ENCODE measurements at regions not wholly inside any gene's neighbourhood (a gene's known extent, or its start where the extent isn't known, plus 50 kb on each side); places are given as distances from the start of the nearest gene placed in this dataset.

DNA sequence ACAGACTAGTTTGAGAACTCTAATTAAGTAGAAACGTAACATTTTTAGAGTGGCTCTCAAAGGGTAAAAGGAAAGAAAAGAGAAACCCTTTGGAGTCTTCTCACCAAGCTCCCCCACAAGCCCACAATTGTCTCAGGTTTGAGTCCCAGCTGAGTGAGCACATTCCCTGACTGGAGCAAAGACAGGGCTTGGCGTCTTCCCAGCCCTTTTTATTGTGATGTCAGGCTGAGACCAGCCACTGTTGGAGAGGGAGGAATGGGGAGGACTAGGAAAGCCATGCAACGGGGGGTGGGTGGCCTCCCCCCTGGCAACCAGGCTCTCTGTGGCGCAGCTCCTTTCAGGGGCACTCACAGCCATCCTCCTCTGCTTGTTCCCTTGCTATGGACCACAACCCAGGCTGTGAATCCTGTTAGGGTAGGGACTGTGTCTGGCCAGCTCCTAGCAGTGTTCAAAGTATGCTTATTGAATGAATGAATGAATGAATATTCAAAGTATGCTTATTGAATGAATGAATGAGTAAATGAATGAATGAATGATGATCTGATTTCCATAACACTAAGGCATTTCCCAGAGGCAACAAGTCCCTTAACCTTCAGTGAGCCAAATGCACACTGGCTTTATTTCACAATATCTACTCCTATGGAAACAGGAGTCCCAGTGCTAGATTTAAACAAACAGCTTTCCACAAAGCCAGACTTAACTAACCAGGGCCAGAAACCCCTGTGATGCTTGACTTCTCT is 413.3 kb downstream of the MID1IP1 start:
- TF ChIP-seq POLR2A (IDR thresholded peaks at IDR 0.05; ENCODE audit: low read depth, low read length): no peak
- no peak for TF ChIP-seq TAF1 (IDR thresholded peaks at IDR 0.05; ENCODE audit: borderline replicate concordance, low read depth, low read length)
- TF ChIP-seq POLR2AphosphoS5 (IDR thresholded peaks at IDR 0.05; ENCODE audit: low read depth, low read length): no peak
- FAIRE-seq: no peak
- DNase-seq (ENCODE audit: insufficient read length): no peak

DNA sequence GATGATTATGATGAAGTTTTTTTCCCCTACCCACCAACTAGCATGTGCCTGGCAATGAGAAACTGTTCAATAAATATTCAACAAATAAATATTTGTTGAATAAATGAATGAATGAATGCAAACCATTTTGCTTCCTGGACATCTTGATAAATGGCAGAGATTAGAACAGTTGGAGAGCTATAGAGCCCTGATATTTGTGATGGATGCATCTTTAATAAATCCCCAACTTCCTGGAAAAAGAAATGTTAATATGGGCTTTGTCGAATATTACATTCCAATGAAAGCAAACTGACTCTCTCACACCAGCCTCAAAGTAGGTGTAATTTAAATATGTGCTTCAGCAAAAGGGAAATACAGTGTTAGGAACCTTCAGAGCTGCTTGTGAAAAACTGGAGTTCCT is 419.7 kb downstream of the MID1IP1 start:
- no peak for FAIRE-seq
- DNase-seq (ENCODE audit: insufficient read length): no peak
- TF ChIP-seq TAF1 (IDR thresholded peaks at IDR 0.05; ENCODE audit: borderline replicate concordance, low read depth, low read length) (no peak), POLR2A (IDR thresholded peaks at IDR 0.05; ENCODE audit: low read depth, low read length) (no peak), POLR2AphosphoS5 (IDR thresholded peaks at IDR 0.05; ENCODE audit: low read depth, low read length) (no peak)

DNA sequence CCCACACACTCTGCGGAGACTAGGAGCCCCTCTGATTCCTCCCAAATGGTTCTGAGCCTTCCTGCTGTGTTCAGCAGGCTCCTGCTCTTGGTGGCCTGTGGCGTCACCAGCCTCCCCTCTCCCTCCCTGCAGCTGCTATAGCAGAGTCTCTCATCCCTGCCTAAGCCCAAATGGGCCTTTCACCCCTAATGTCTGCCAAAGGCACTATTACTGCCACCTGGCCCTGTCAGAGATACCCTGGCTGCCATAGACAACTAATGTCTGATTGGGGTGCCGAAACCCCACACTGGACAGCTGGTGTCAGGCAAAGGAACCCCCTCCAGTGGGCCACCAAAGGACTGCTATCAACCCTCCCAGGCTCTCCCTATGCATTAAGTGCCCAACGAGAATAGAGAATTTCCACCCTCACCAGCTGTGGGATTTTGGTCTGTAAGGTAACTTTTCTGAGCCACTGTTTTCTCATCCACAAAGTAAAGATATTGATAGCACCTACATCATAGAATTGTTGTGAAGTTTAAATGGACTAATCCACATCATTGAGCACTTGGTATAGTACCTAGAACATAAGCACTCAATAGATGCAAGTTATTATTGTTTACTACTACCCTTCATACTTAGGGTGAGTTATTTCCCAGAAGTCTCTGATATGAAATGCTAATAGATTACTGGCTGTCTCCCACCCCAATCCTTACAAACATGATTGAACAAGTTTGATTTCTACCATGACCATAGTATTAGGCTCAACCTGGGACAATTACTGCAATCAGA is 421.3 kb downstream of the MID1IP1 start:
- FAIRE-seq (no peak), DNase-seq (ENCODE audit: insufficient read length) (no peak)
- TF ChIP-seq POLR2A (IDR thresholded peaks at IDR 0.05; ENCODE audit: low read depth, low read length) (no peak), POLR2AphosphoS5 (IDR thresholded peaks at IDR 0.05; ENCODE audit: low read depth, low read length) (no peak), TAF1 (IDR thresholded peaks at IDR 0.05; ENCODE audit: borderline replicate concordance, low read depth, low read length) (no peak)

DNA sequence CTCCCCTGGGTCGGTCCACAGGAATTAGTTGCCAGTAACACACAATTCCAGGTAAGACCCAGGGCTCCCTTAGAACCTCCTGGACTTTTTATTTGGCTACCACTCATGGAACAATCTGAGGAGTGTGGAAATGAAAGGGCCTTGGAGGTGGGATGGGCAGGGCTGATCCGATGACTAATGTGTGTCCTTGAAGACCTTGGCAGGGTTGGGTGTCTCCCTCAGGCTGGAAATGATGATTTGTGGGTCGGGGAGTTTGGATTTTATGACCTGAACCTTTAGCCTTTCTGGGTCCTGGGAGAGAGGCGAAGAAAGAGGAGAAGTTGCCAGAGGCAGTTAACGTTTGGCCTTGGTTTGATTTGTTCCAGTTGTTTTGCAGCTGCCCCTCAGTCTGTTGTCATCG is 425.0 kb downstream of the MID1IP1 start:
- no peak for DNase-seq (ENCODE audit: insufficient read length)
- FAIRE-seq: no peak

DNA sequence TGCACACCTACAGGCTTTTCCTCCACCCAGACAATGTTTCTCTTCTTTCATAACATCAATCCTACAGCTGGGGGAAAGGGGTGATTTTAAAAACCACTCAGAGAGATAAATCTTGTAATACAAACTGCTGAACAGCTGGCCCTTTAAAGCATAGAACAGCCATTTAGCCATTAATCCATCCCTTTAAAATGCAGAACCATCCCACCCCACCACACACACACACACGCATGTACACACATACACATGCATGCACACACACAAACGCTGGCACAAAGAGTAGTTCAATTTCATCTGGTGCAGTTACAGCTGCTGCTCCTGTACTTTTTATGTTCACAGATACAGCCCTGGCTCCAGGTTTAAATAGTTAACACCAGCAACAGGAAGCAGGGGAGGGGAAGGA is 426.1 kb downstream of the MID1IP1 start:
- no peak for TF ChIP-seq TAF1 (IDR thresholded peaks at IDR 0.05; ENCODE audit: borderline replicate concordance, low read depth, low read length)
- TF ChIP-seq POLR2AphosphoS5 (IDR thresholded peaks at IDR 0.05; ENCODE audit: low read depth, low read length): no peak
- TF ChIP-seq POLR2A (IDR thresholded peaks at IDR 0.05; ENCODE audit: low read depth, low read length): no peak
- FAIRE-seq (no peak), DNase-seq (ENCODE audit: insufficient read length) (no peak)

More for the DNA sequence above, 425.0 kb downstream of the MID1IP1 start:
- no peak for TF ChIP-seq TAF1 (IDR thresholded peaks at IDR 0.05; ENCODE audit: borderline replicate concordance, low read depth, low read length)
- TF ChIP-seq POLR2AphosphoS5 (IDR thresholded peaks at IDR 0.05; ENCODE audit: low read depth, low read length): no peak
- no peak for TF ChIP-seq POLR2A (IDR thresholded peaks at IDR 0.05; ENCODE audit: low read depth, low read length)

DNA sequence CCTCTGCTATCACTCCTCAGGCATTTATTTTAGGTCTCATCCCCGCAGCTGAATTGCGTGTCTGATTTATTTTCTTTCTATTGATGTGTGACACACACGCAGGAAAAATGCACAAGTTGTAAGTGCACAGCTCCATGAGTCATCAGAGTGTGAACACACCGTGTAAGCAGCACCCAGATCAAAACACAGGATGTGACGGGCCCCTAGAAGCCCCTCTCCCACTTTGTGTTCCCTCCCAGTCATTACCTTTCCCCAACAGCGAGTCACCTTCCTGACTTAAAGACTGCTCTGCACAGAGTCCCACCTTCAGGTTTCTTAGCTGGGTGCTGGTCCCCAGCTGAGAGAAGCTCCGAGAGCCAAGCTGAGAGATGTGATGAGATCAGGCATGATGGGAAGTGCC is 436.7 kb downstream of the MID1IP1 start:
- no peak for TF ChIP-seq POLR2AphosphoS5 (IDR thresholded peaks at IDR 0.05; ENCODE audit: low read depth, low read length)
- no peak for TF ChIP-seq TAF1 (IDR thresholded peaks at IDR 0.05; ENCODE audit: borderline replicate concordance, low read depth, low read length)
- no peak for TF ChIP-seq POLR2A (IDR thresholded peaks at IDR 0.05; ENCODE audit: low read depth, low read length)
- DNase-seq (ENCODE audit: insufficient read length) (no peak), FAIRE-seq (no peak)

DNA sequence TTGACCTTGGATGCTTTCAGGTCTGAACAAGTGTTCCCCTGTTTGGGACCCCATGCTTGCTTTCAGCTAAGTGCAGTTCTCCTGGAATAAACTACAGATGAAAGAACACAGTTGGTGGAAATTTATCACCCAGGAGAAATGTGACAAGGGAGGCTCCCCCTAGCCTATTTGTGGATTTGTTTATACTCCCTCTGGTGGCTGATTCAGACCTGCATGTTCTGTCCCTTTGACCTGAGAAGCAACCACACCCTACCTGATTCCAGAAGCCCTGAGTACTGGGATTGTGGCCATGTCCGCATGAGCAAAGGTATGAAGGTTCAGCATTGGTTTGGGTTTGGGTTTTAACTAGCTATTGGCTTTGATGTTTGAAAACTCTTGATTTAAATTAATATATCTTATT is 440.9 kb downstream of the MID1IP1 start:
- peak; percentile 67 for FAIRE-seq
- TF ChIP-seq TAF1 (IDR thresholded peaks at IDR 0.05; ENCODE audit: borderline replicate concordance, low read depth, low read length) (no peak), POLR2AphosphoS5 (IDR thresholded peaks at IDR 0.05; ENCODE audit: low read depth, low read length) (no peak), POLR2A (IDR thresholded peaks at IDR 0.05; ENCODE audit: low read depth, low read length) (no peak)
- DNase-seq (ENCODE audit: insufficient read length): no peak

DNA sequence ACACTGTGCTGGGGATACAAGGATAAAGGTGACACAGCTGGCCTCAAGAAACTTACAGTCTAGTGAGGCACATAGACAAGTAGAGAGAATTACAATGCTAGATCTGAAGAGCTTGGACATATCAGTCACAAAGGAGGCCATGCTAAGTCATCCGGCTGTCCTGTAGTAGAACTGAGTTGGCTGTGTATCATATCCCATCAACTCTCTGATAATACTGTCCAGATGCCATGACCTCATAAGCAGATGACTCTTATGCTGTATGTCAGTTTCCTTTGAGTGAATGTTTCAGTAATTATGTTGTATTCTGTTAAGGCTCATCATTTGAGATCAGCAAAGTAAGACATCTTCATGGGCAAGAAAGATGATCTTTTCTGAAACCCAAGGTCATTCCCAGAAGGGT is 442.9 kb downstream of the MID1IP1 start:
- TF ChIP-seq TAF1 (IDR thresholded peaks at IDR 0.05; ENCODE audit: borderline replicate concordance, low read depth, low read length) (no peak), POLR2A (IDR thresholded peaks at IDR 0.05; ENCODE audit: low read depth, low read length) (no peak), POLR2AphosphoS5 (IDR thresholded peaks at IDR 0.05; ENCODE audit: low read depth, low read length) (no peak)
- FAIRE-seq: no peak
- DNase-seq (ENCODE audit: insufficient read length): no peak

DNA sequence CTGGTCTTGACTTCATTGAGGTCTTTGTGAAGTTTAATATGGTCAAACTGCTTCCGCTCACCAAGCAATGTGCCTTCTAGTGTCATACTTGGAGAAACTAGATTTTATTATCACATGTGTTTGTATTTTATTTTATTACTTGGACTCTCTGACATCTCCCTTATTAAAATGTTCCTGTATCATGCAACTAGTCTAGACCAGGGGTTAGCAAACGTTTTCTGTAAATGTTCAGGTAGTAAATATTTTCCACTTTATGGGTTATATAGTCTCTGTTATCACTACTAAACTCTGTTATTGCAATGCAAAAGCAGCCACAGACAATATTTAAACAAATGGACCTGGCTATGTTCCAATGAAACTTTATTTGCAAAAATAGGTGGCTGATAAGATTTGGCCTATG is 443.8 kb downstream of the MID1IP1 start:
- FAIRE-seq (no peak), DNase-seq (ENCODE audit: insufficient read length) (no peak)
- TF ChIP-seq POLR2A (IDR thresholded peaks at IDR 0.05; ENCODE audit: low read depth, low read length) (no peak), TAF1 (IDR thresholded peaks at IDR 0.05; ENCODE audit: borderline replicate concordance, low read depth, low read length) (no peak), POLR2AphosphoS5 (IDR thresholded peaks at IDR 0.05; ENCODE audit: low read depth, low read length) (no peak)

DNA sequence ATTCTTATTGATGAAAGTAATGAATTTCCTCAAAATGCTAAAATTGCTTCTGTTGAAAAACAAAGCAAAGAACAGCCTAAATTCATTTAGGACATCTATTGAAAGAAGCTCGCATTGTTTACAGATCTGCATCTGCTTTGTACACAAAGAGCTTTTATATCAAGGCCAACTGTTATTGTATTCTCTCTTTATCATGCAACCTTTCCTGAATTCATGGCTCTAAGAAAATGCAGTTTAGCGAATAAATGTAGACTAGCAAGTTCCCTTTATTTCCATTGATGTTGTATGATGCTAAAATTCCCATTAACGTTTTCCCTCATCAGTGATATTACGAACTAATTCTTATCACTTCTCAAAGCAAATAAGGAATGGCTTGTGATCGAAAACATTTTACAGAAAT is 446.3 kb downstream of the MID1IP1 start:
- TF ChIP-seq POLR2A (IDR thresholded peaks at IDR 0.05; ENCODE audit: low read depth, low read length) (no peak), POLR2AphosphoS5 (IDR thresholded peaks at IDR 0.05; ENCODE audit: low read depth, low read length) (no peak), TAF1 (IDR thresholded peaks at IDR 0.05; ENCODE audit: borderline replicate concordance, low read depth, low read length) (no peak)
- FAIRE-seq (no peak), DNase-seq (ENCODE audit: insufficient read length) (no peak)

DNA sequence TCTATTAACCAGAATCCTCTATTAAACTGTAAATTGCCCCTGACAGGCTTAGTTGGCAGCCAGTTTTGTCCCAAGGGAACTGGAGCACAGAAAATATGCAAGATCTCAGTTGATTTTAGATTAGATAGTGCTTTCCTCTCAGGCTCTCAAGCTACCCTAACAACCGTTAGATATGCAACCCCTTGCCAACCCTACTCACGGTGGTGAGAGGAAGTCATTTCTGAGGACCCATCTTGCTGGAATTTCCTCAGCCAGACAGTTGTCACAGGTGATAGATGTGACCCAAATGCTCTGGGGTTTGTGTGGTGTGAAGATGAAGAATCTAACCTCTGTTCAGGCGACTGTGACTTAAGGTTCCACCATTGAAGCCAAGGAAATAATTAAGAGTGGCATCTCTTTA is 447.1 kb downstream of the MID1IP1 start:
- TF ChIP-seq POLR2AphosphoS5 (IDR thresholded peaks at IDR 0.05; ENCODE audit: low read depth, low read length) (no peak), TAF1 (IDR thresholded peaks at IDR 0.05; ENCODE audit: borderline replicate concordance, low read depth, low read length) (no peak), POLR2A (IDR thresholded peaks at IDR 0.05; ENCODE audit: low read depth, low read length) (no peak)
- DNase-seq (ENCODE audit: insufficient read length) (no peak), FAIRE-seq (no peak)

DNA sequence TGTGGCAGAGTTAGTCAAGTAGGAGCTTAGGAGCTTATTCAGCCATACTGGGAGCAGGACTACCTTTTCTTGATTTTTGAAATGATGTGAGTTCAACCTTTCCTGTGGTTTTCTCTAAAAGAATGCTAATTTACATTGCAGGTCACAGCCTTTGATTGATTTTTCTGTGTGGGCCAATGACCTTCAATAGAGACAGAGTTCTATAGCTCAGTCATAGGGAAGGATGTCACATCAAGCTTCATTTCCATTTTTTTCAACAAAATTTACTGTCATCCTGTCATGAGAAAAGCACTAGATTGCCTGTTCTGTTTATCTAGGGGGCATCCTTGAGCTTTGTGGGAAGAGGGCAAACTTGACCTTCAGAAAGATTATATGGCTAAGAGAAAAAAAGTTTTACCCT is 448.7 kb downstream of the MID1IP1 start:
- no peak for DNase-seq (ENCODE audit: insufficient read length)
- TF ChIP-seq POLR2AphosphoS5 (IDR thresholded peaks at IDR 0.05; ENCODE audit: low read depth, low read length) (no peak), TAF1 (IDR thresholded peaks at IDR 0.05; ENCODE audit: borderline replicate concordance, low read depth, low read length) (no peak), POLR2A (IDR thresholded peaks at IDR 0.05; ENCODE audit: low read depth, low read length) (no peak)
- FAIRE-seq: peak; percentile 65

Measured in GM12892 (cell line).